Suprapubic skin (tissue), 4 donors: ENCODE measurements at regions not wholly inside any gene's neighbourhood (a gene's known extent, or its start where the extent isn't known, plus 50 kb on each side); places are given as distances from the start of the nearest gene placed in this dataset.

Experiments
- EP300 ChIP-seq: sonication (generic); formaldehyde crosslinking; IDR thresholded peaks from one replicate; pipeline ENCODE4 v1.6.1; 2017; ENCODE audit warnings: antibody characterized with exemption
- POLR2A ChIP-seq, 2 donors: fragments of 450-650 bp; IDR thresholded peaks; one replicate each; pipeline ENCODE4 v1.6.1; 2017; ENCODE audit warnings: antibody characterized with exemption in 2 of 2, mild to moderate bottlenecking in 2 of 2, moderate library complexity in 2 of 2
- POLR2AphosphoS5 ChIP-seq, 3 donors: sonication (generic); formaldehyde crosslinking; IDR thresholded peaks; one replicate each; pipeline ENCODE4 v1.6.1; 2017; ENCODE audit warnings: antibody characterized with exemption in 3 of 3
- TF ChIP-seq, protein P1 (sequence below), 2 donors: fragments of 200-600 bp in 1 of 2; fragments of 450-650 bp in 1 of 2; sonication (generic) in 1 of 2; IDR thresholded peaks; one replicate each; pipeline ENCODE4 v1.5.1; 2016 to 2019; ENCODE audit warnings: antibody characterized with exemption in 2 of 2, mild to moderate bottlenecking in 1 of 2, moderate library complexity in 1 of 2

DNA sequence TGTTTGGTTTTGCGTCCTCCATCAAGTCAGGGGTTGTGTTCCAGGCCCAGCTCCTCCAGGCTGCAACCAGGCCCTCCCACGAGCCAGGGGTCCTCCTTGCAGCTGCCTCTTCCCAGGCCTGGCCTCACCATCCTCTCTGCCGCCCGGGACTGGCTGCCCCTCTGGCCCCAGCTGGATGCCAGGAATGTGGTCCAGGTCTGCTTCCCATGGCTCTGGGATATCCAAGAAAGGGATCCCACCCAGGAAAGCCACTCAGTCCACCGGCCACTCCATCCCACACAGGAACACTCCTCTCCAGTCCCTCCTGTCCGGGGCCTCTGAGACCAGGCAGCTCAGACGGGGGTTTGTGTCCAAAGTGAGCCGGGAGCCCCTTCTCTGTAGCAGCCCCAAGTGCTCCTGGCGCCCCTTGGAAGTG, 336.4 kb downstream of the BRD1 start:
- TF ChIP-seq, protein P1, sequence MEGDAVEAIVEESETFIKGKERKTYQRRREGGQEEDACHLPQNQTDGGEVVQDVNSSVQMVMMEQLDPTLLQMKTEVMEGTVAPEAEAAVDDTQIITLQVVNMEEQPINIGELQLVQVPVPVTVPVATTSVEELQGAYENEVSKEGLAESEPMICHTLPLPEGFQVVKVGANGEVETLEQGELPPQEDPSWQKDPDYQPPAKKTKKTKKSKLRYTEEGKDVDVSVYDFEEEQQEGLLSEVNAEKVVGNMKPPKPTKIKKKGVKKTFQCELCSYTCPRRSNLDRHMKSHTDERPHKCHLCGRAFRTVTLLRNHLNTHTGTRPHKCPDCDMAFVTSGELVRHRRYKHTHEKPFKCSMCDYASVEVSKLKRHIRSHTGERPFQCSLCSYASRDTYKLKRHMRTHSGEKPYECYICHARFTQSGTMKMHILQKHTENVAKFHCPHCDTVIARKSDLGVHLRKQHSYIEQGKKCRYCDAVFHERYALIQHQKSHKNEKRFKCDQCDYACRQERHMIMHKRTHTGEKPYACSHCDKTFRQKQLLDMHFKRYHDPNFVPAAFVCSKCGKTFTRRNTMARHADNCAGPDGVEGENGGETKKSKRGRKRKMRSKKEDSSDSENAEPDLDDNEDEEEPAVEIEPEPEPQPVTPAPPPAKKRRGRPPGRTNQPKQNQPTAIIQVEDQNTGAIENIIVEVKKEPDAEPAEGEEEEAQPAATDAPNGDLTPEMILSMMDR (IDR thresholded peaks at IDR 0.05) = no peak
- TF ChIP-seq POLR2AphosphoS5 (IDR thresholded peaks at IDR 0.05) (no peak), POLR2A (IDR thresholded peaks at IDR 0.05) (no peak), EP300 (no peak)
